Activated naive CD8-positive, alpha-beta T cell treated with anti-CD3 and anti-CD28 coated beads for 36 hours (primary cell): ENCODE measurements at regions not wholly inside any gene's neighbourhood (a gene's known extent, or its start where the extent isn't known, plus 50 kb on each side); places are given as distances from the start of the nearest gene placed in this dataset.
"Not testable (repeated sequence)": the region's sequence is repeated elsewhere in the genome, so short reads cannot be mapped to it uniquely, and the experiment has no call there.

Source experiments
- DNase-seq: peaks from one replicate; pipeline ENCODE4 v3.0.0; 2021
- H3K27ac Mint-ChIP-seq: one replicate; pipeline ENCODE4 v1.8.0; 2022; ENCODE audit warnings: mild to moderate bottlenecking, moderate library complexity, mixed read lengths
- H3K27me3 Mint-ChIP-seq: one replicate; pipeline ENCODE4 v1.8.0; 2022; ENCODE audit warnings: mild to moderate bottlenecking, mixed read lengths
- H3K36me3 Mint-ChIP-seq: one replicate; pipeline ENCODE4 v1.8.0; 2021; ENCODE audit warnings: mild to moderate bottlenecking, mixed read lengths
- H3K4me1 Mint-ChIP-seq: one replicate; pipeline ENCODE4 v1.8.0; 2021; ENCODE audit warnings: mixed read lengths
- H3K4me3 Mint-ChIP-seq: one replicate; pipeline ENCODE4 v1.8.0; 2022; ENCODE audit warnings: mild to moderate bottlenecking, moderate library complexity, mixed read lengths
- H3K9me3 Mint-ChIP-seq: one replicate; pipeline ENCODE4 v1.8.0; 2022; ENCODE audit warnings: mixed read lengths

GRCh38 chr3:36175113-36175812, 205.0 kb upstream of the STAC start:
- no peak overlapping the region for H3K4me3 Mint-ChIP-seq
- H3K27ac Mint-ChIP-seq: no peak overlapping the region
- no peaks in the 10 kb centered on the region for H3K9me3 Mint-ChIP-seq
- no peaks in the 10 kb centered on the region for H3K4me1 Mint-ChIP-seq
- H3K27me3 Mint-ChIP-seq: peaks cover 3% of the 10 kb centered on the region
- H3K36me3 Mint-ChIP-seq: no peaks in the 10 kb centered on the region
- DNase-seq: no peak

- no peaks in the 10 kb centered on the region for H3K4me1 Mint-ChIP-seq
- H3K36me3 Mint-ChIP-seq: no peaks in the 10 kb centered on the region
- H3K4me3 Mint-ChIP-seq: no peak overlapping the region
Measured at GRCh38 chr3:36175916-36176461, 204.3 kb upstream of the STAC start.

DNA sequence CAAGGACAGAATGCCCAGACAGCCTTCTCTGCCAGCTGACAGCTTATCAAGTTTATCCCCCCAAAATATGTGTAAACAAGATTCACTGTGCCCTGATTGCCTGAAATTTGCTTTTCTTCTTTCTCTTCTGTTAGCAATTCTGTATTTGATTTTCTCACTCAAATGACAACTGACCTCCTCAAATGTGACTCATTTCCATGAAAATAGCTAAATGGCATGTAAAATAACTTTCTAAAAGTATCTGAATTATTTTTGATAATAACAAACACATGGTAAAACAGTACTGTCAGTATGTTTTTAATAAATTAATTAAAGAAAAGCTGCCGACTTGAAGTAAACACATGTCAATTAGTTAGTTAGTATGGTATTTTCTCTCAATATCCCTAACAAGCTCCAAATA, 202.3 kb upstream of the STAC start:
- Mint-ChIP-seq H3K4me3 (no peak overlapping the region), H3K4me1 (no peaks in the 10 kb centered on the region), H3K27ac (no peak overlapping the region), H3K27me3 (peaks cover 3% of the 10 kb centered on the region), H3K9me3 (no peaks in the 10 kb centered on the region), H3K36me3 (no peaks in the 10 kb centered on the region)
- DNase-seq: no peak

More at GRCh38 chr3:36175916-36176461, 204.3 kb upstream of the STAC start:
- Mint-ChIP-seq H3K9me3 (no peaks in the 10 kb centered on the region), H3K27ac (no peak overlapping the region), H3K27me3 (peaks cover 3% of the 10 kb centered on the region)
- no peak for DNase-seq

GRCh38 chr3:36182024-36182423, 198.3 kb upstream of the STAC start:
- H3K9me3 Mint-ChIP-seq: no peaks in the 10 kb centered on the region
- no peak overlapping the region for H3K4me3 Mint-ChIP-seq
- H3K27me3 Mint-ChIP-seq: no peaks in the 10 kb centered on the region
- DNase-seq: no peak
- H3K36me3 Mint-ChIP-seq: no peaks in the 10 kb centered on the region
- no peaks in the 10 kb centered on the region for H3K4me1 Mint-ChIP-seq
- no peak overlapping the region for H3K27ac Mint-ChIP-seq

DNA sequence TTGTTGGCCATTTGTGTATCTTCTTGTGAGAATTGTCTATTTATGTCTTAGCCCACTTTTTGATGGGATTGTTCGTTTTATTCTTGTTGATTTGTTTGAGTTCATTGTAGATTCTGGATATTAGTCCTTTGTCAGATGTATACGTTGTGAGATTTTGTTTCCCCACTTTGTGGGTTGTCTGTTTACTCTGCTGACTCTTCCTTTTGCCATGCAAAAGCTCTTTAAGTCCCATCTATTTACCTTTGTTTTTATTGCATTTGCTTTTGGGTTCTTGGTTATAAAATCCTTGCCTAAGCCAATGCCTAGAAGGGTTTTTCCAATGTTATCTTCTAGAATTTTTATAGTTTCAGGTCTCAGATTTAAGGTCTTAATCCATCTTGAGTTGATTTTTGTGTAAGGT, 193.1 kb upstream of the STAC start:
- not testable (repeated sequence) for H3K9me3 Mint-ChIP-seq, H3K4me1 Mint-ChIP-seq

DNA sequence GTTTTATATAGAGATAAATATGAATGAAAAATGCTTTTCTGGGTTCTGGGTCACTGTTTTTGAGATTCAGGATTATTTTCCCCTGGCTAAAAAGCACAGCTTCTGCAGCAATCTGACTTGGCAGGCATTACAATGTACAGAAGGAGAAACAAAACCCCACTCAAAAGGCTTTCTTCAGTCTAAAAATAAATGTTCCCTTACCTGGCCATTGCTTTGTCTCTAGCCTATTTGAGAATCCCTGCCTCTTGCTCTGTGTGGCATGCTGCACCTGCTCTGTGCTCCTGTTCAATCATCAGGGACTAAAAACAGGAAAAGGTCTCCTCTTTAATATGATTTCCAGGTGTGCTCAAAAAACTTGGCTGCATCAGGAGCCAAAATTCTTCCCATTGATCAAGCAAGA, 187.4 kb upstream of the STAC start:
- H3K36me3 Mint-ChIP-seq: no peaks in the 10 kb centered on the region
- H3K4me3 Mint-ChIP-seq: no peak overlapping the region
- no peaks in the 10 kb centered on the region for H3K4me1 Mint-ChIP-seq
- H3K27me3 Mint-ChIP-seq: no peaks in the 10 kb centered on the region
- no peaks in the 10 kb centered on the region for H3K9me3 Mint-ChIP-seq
- no peak for DNase-seq
- H3K27ac Mint-ChIP-seq: no peak overlapping the region

More for the DNA sequence above, 193.1 kb upstream of the STAC start:
- not testable (repeated sequence) for H3K4me3 Mint-ChIP-seq, H3K27me3 Mint-ChIP-seq, H3K36me3 Mint-ChIP-seq, DNase-seq, H3K27ac Mint-ChIP-seq

- H3K27ac Mint-ChIP-seq: no peak overlapping the region
- H3K27me3 Mint-ChIP-seq: no peaks in the 10 kb centered on the region
- H3K36me3 Mint-ChIP-seq: no peaks in the 10 kb centered on the region
- H3K4me1 Mint-ChIP-seq: no peaks in the 10 kb centered on the region
- no peaks in the 10 kb centered on the region for H3K9me3 Mint-ChIP-seq
- no peak for DNase-seq
- no peak overlapping the region for H3K4me3 Mint-ChIP-seq
Measured at GRCh38 chr3:36193448-36193847, 186.9 kb upstream of the STAC start.

DNA sequence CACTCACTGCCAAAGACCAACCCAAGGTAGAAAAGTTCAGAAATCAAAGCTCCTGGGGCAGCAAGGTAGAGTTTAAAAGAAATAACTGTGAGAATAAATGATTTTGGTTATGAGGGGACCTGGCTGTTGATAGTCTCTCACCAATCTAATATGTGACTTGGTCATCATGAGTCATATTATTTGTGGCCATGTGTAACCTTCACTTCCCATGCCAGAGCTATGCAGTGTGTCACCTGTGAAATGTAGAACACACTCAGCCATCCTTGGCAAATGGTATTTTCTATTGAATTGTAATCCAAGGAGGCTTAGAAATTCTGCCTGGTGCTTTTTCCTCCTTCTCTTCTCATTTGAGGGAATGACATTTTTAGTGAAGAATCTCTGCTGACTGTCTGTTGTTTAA, 184.2 kb upstream of the STAC start:
- no peak overlapping the region for H3K27ac Mint-ChIP-seq
- DNase-seq: no peak
- no peak overlapping the region for H3K4me3 Mint-ChIP-seq
- H3K4me1 Mint-ChIP-seq: no peaks in the 10 kb centered on the region
- no peaks in the 10 kb centered on the region for H3K36me3 Mint-ChIP-seq
- H3K27me3 Mint-ChIP-seq: no peaks in the 10 kb centered on the region
- no peaks in the 10 kb centered on the region for H3K9me3 Mint-ChIP-seq

DNA sequence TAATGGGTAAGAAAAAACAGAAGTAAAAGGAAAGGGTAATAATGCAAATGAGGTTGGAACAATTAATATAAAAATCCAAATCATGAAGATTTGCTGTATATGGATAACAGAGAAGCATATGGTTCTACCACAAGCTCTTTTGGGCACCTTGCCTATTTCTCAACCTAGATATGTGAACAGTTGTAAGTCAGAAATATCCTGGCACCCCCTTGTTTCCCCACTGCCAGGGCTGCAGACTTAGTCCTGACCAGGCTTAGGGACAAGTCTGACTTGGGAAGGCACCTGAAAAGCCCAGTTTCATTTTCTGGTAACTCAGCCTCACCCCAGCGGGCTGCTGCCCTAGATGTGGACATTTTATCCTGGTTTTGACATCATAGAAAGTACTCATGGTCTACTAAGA, 183.2 kb upstream of the STAC start:
- Mint-ChIP-seq H3K27ac (no peak overlapping the region), H3K9me3 (no peaks in the 10 kb centered on the region), H3K36me3 (no peaks in the 10 kb centered on the region), H3K4me3 (no peak overlapping the region), H3K4me1 (no peaks in the 10 kb centered on the region), H3K27me3 (no peaks in the 10 kb centered on the region)
- DNase-seq: no peak

- H3K4me1 Mint-ChIP-seq: no peaks in the 10 kb centered on the region
- DNase-seq: no peak
- H3K4me3 Mint-ChIP-seq: no peak overlapping the region
- H3K27me3 Mint-ChIP-seq: no peaks in the 10 kb centered on the region
- H3K36me3 Mint-ChIP-seq: no peaks in the 10 kb centered on the region
- H3K9me3 Mint-ChIP-seq: no peaks in the 10 kb centered on the region
- no peak overlapping the region for H3K27ac Mint-ChIP-seq
Measured at GRCh38 chr3:36201546-36201945, 178.8 kb upstream of the STAC start.

- no peak for DNase-seq
- H3K27me3 Mint-ChIP-seq: no peaks in the 10 kb centered on the region
- H3K36me3 Mint-ChIP-seq: no peaks in the 10 kb centered on the region
- H3K27ac Mint-ChIP-seq: no peak overlapping the region
- H3K4me1 Mint-ChIP-seq: no peaks in the 10 kb centered on the region
- H3K9me3 Mint-ChIP-seq: no peaks in the 10 kb centered on the region
- no peak overlapping the region for H3K4me3 Mint-ChIP-seq
Measured at GRCh38 chr3:36206956-36207580, 173.2 kb upstream of the STAC start.

DNA sequence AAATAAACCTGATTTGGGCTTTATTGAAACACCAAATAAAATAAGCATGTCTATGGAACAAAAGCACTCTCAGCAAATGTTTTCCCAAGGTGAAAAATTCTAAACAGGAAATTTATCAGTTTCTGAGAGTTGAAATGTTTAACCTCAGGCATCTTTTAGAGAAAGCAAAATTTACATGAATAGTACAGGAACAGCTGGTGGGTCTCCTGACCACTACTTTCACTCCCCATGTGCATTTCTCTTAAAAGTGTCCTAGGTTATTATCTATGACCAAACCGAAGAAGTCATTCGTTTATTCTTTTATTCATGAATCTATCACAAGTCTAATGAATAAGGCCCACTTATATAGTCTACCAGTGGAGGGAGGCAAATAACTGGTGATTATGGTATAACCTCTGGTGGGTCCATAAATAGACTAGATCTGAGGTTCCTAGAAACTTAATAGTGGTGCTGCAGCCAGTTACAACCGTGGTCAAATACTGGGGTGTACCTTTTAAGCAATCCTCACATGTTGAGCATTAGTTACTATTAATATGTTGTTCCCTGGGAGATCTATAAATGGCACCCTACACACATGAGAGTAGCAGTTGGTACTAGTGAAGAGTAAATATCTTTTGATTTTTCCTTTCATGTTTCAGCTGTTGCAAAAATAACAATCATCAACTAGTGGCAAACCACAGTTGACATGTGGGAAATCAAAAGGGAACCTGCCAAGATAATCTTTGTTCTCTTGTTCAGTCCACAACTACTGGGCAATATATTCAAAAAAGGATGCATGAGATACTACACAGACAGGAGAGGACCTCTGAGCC, 169.3 kb upstream of the STAC start:
- Mint-ChIP-seq H3K27me3 (no peaks in the 10 kb centered on the region), H3K27ac (no peak overlapping the region), H3K4me3 (no peak overlapping the region), H3K9me3 (no peaks in the 10 kb centered on the region), H3K36me3 (no peaks in the 10 kb centered on the region), H3K4me1 (no peaks in the 10 kb centered on the region)
- no peak for DNase-seq

DNA sequence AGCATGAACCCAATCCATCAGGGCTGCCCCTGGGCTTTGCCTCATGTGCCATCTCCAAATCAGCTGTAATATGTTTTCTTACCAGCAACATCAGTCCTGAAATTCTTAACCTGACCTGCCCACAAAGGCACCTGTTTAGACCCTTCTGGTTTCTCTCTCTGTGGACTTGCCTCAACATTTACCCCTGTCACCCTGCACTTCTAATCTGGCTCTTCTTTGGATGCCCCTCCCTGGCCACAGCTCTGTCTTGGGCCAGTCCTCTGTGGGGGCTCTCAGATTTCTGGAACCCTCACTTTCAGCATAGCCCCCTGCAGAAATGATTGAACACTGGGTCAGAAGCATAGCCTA, 168.7 kb upstream of the STAC start:
- Mint-ChIP-seq H3K4me3 (no peak overlapping the region), H3K27me3 (no peaks in the 10 kb centered on the region), H3K9me3 (no peaks in the 10 kb centered on the region), H3K4me1 (no peaks in the 10 kb centered on the region), H3K36me3 (no peaks in the 10 kb centered on the region), H3K27ac (no peak overlapping the region)
- no peak for DNase-seq

- DNase-seq: no peak
- Mint-ChIP-seq H3K4me1 (no peaks in the 10 kb centered on the region), H3K36me3 (no peaks in the 10 kb centered on the region), H3K9me3 (no peaks in the 10 kb centered on the region), H3K27me3 (no peaks in the 10 kb centered on the region), H3K27ac (no peak overlapping the region), H3K4me3 (no peak overlapping the region)
Measured at GRCh38 chr3:36212251-36212650, 168.1 kb upstream of the STAC start.

DNA sequence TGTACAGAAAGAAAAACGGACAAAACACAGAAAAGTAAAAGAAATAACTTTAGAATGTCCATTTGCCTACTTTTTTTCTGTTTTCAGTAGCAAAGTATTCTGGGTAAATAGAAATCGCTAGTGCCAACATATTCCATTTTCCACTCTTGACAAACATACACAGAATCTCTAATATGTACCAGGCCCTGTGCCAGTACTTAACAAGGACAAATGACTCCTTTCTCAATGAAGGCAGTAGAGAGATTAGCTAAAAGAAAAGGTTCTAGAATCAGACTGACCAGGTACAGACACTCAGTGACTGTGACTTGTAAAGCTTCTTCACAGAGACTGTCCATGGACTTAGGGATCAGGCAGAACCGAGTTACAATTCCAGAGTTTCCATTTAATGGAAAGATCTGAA, 165.8 kb upstream of the STAC start:
- Mint-ChIP-seq H3K27me3 (no peaks in the 10 kb centered on the region), H3K27ac (no peak overlapping the region), H3K9me3 (peaks cover 2% of the 10 kb centered on the region), H3K36me3 (no peaks in the 10 kb centered on the region), H3K4me3 (no peak overlapping the region), H3K4me1 (no peaks in the 10 kb centered on the region)
- no peak for DNase-seq
